ENCODE measurements at regions not wholly inside any gene's neighbourhood (a gene's known extent, or its start where the extent isn't known, plus 50 kb on each side); places are given as distances from the start of the nearest gene placed in this dataset.
"Not testable (repeated sequence)": the region's sequence is repeated elsewhere in the genome, so short reads cannot be mapped to it uniquely, and the experiment has no call there.

- TF ChIP-seq POLR2A, POLR2AphosphoS5, EP300 (IDR thresholded peaks at IDR 0.05): not testable (repeated sequence)
- TF ChIP-seq, protein P1, sequence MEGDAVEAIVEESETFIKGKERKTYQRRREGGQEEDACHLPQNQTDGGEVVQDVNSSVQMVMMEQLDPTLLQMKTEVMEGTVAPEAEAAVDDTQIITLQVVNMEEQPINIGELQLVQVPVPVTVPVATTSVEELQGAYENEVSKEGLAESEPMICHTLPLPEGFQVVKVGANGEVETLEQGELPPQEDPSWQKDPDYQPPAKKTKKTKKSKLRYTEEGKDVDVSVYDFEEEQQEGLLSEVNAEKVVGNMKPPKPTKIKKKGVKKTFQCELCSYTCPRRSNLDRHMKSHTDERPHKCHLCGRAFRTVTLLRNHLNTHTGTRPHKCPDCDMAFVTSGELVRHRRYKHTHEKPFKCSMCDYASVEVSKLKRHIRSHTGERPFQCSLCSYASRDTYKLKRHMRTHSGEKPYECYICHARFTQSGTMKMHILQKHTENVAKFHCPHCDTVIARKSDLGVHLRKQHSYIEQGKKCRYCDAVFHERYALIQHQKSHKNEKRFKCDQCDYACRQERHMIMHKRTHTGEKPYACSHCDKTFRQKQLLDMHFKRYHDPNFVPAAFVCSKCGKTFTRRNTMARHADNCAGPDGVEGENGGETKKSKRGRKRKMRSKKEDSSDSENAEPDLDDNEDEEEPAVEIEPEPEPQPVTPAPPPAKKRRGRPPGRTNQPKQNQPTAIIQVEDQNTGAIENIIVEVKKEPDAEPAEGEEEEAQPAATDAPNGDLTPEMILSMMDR (IDR thresholded peaks at IDR 0.05) = not testable (repeated sequence)
Observed at GRCh38 chr2:234360313-234360975, 136.4 kb downstream of the ARL4C start.

Data from gastroesophageal sphincter (tissue), 3 donors.